SJCRH30 (cell line): ENCODE measurements at regions not wholly inside any gene's neighbourhood (a gene's known extent, or its start where the extent isn't known, plus 50 kb on each side); places are given as distances from the start of the nearest gene placed in this dataset.

Source experiments
- DNase-seq, 2 experiments: peaks; one replicate each; pipeline ENCODE4 v3.0.0-alpha.2; 2015 to 2020
- H3K27ac ChIP-seq: fragments of 250-450 bp; sonication (Bioruptor Pico); 2 replicates; pipeline ENCODE4 v1.5.1; 2020; ENCODE audit warnings: mild to moderate bottlenecking, moderate library complexity
- H3K27me3 ChIP-seq: fragments of 250-450 bp; sonication (Bioruptor Pico); 2 replicates; pipeline ENCODE4 v1.5.1; 2020; ENCODE audit warnings: mild to moderate bottlenecking, moderate library complexity
- H3K36me3 ChIP-seq: fragments of 250-450 bp; sonication (Bioruptor Pico); 2 replicates; pipeline ENCODE4 v1.5.1; 2020; ENCODE audit warnings: mild to moderate bottlenecking, moderate library complexity
- H3K4me1 ChIP-seq: fragments of 250-450 bp; sonication (Bioruptor Pico); 2 replicates; pipeline ENCODE4 v1.5.1; 2020; ENCODE audit warnings: mild to moderate bottlenecking, moderate library complexity
- H3K4me3 ChIP-seq: fragments of 250-450 bp; sonication (Bioruptor Pico); 2 replicates; pipeline ENCODE4 v1.5.1; 2020; ENCODE audit warnings: mild to moderate bottlenecking, moderate library complexity
- H3K9me3 ChIP-seq: fragments of 250-450 bp; sonication (Bioruptor Pico); replicated peaks from 2 replicates; pipeline ENCODE4 v1.5.1; 2020; ENCODE audit warnings: mild to moderate bottlenecking, moderate library complexity

DNA sequence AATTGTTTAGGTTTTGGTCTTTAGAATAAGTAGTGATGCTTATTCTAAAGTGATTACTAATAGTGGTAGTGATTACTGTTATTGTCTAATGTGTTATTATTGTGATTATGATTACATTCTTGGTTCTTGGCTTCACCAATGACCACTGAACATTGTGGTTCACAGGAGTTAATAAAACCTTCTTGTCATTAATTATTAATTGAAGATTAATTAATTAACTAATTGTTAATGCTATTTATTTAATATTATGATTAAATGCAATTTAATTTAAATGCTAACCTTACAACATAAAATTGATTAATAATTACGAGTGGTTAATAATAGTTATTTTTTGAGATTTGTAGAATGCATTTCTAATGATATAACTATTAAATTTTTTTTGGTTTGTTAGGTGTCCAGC lies 747.7 kb upstream of the POM121L12 start:
- Histone ChIP-seq H3K9me3 (no peaks in the 10 kb centered on the region), H3K27me3 (peaks cover 2% of the 10 kb centered on the region; the same call in 1 of the 2 replicates), H3K4me1 (no peaks in the 10 kb centered on the region), H3K27ac (no peak overlapping the region), H3K36me3 (no peaks in the 10 kb centered on the region), H3K4me3 (no peak overlapping the region)
- no peak for DNase-seq

DNA sequence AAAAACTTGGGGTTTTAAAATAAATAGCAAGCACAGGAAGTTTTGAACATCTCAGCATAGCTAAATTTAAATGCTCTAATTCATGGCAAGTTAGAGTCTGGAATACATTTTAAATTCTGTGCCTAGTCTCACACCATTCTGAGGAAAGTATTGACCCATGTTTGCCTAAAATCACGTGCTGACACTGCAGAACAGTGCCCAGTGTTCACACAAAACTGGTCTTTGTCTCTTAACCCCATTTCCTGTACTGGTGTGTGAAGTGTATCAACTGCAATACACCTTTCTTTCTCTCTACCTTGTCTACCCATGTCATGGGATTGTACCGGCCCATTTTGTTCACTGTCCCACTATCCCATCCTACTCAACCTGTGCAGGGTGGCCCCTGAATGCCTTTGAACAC lies 749.7 kb upstream of the POM121L12 start:
- H3K9me3 ChIP-seq = no peaks in the 10 kb centered on the region
- no peak overlapping the region for H3K27ac ChIP-seq
- no peaks in the 10 kb centered on the region for H3K36me3 ChIP-seq
- H3K4me3 ChIP-seq = no peak overlapping the region
- H3K27me3 ChIP-seq = no peaks in the 10 kb centered on the region
- no peak for DNase-seq
- H3K4me1 ChIP-seq = no peaks in the 10 kb centered on the region

DNA sequence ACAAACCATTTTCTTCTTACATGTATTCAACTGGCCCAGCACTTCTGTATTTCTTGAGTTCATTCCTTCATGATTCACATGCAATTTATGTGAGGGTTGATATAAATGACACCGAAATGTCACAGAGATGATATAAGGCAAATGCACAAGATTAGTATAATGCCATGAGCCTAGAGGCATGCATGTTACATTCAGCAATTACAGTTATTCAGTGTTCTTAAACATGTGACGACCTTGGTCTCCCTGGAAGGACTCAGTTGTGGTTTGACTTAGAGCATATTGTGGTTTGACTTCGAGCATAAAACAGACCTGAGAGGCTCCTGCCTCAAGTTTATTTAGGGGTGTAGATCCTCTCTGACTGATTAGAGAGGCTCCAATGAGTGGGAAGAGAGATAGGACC lies 752.1 kb upstream of the POM121L12 start:
- DNase-seq = no peak
- H3K4me3 ChIP-seq = no peak overlapping the region
- no peaks in the 10 kb centered on the region for H3K36me3 ChIP-seq
- no peak overlapping the region for H3K27ac ChIP-seq
- no peaks in the 10 kb centered on the region for H3K4me1 ChIP-seq
- H3K9me3 ChIP-seq = no peaks in the 10 kb centered on the region
- no peaks in the 10 kb centered on the region for H3K27me3 ChIP-seq

DNA sequence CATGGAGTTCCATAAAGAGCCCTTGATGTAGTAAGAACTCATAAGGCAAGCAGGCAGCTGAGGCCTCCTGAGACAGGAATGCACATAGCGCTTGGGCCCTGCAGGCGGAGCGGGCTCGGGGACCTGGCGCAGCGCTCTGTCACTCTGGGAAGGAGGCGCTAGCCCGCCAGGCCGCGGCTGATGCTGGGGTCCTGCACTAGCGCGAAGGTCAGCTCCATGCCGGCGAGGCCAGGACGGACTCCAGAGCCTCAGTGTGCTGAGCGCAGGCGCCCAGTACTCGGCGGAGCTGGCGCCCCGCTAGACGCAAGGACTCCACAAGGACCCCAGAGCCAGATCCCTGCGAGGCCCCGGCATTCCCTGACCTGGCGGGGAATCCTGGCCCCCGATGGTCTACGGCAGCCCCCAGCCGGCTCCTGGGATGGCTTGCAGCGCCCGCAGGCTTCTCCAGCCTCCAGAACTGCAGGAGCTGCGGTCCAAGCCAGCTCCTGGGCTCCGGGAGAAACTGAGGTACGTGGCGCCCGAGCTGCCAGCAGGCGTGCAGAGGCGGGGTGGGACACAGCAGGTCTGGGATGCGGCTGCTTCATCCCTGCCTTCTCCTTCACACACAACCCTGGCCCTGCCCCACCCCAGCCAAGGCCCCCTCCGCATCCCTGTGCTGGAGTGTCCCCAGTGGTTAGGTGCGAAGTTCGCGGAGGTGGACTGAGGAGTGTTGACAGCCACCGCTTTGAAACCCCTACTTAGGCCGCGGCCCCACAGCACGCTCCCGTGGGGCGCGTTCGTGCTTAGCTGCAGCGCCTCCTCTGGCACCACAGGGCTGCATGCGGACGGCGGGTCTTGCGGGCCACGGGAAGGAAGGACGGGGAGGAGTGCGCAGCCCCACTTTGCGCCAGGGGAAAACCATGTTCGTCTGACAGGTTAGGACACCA lies 761.5 kb upstream of the POM121L12 start:
- Histone ChIP-seq H3K36me3 (no peaks in the 10 kb centered on the region), H3K4me3 (no peak overlapping the region), H3K9me3 (no peaks in the 10 kb centered on the region), H3K27ac (no peak overlapping the region), H3K27me3 (peaks cover 6% of the 10 kb centered on the region), H3K4me1 (no peaks in the 10 kb centered on the region)
- DNase-seq = no peak

DNA sequence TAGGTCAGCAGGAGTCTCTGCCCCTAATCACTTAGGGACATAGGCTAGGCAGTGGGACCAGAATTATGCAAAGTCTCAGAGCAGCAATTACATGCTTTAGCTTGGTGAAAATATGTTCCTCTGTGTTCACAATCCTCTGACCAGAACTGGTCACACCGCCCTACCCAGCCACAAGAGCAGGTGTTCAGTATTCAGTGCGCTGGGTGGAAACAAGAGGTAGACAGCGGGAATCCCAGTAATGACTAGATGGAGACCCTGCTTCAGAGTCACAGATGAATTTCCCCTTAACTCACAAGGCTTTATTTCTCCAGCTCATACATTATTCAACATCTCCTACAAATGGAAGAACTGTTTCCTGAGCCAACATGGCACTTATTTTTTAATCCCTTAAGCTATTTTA lies 763.7 kb upstream of the POM121L12 start:
- H3K4me3 ChIP-seq = no peak overlapping the region
- H3K27ac ChIP-seq = no peak overlapping the region
- no peak for DNase-seq
- H3K36me3 ChIP-seq = no peaks in the 10 kb centered on the region
- no peaks in the 10 kb centered on the region for H3K4me1 ChIP-seq
- no peaks in the 10 kb centered on the region for H3K9me3 ChIP-seq
- H3K27me3 ChIP-seq = peaks cover 6% of the 10 kb centered on the region

DNA sequence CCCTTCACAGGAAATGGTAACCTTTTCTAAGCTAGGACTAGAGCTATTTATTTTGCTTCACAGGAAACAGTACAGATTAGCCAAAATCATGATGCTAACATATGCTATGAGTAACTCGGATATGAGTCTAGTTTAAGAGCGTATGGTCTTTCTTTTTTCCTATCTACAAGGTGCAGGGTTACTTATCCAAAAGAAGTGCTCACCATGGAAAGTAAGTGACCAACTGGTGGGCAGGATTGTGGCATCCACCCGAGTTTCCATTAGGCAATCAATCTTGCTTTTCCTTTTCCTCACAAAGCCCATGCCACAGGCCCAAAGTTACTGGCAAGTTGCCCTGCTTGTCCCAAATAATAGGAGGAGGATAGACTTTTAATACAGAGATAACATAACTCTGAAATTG lies 765.1 kb upstream of the POM121L12 start:
- H3K9me3 ChIP-seq = no peaks in the 10 kb centered on the region
- no peaks in the 10 kb centered on the region for H3K4me1 ChIP-seq
- no peaks in the 10 kb centered on the region for H3K36me3 ChIP-seq
- H3K27ac ChIP-seq = no peak overlapping the region
- H3K4me3 ChIP-seq = no peak overlapping the region
- no peak for DNase-seq
- peaks cover 6% of the 10 kb centered on the region for H3K27me3 ChIP-seq

DNA sequence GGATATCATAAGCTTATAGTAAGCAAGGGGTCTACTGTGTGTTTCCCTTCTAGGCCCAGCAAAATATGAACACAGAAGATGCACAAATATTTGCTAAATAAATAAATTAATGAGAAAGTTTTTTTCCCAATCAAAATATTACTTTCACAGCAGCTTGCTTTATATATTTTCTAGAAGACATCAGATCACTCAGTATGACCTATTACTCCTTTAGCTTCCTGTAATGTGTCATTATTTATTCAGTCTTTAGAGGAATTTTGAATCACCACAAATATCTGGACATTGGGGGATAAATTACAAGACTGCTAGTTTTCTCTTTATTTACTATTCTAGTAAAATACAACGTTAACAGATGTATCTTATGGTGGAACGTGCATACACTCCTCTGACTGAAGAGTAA lies 765.8 kb upstream of the POM121L12 start:
- H3K4me3 ChIP-seq = no peak overlapping the region
- no peak overlapping the region for H3K27ac ChIP-seq
- no peaks in the 10 kb centered on the region for H3K36me3 ChIP-seq
- H3K4me1 ChIP-seq = no peaks in the 10 kb centered on the region
- no peak for DNase-seq
- H3K9me3 ChIP-seq = no peaks in the 10 kb centered on the region
- H3K27me3 ChIP-seq = peaks cover 6% of the 10 kb centered on the region

DNA sequence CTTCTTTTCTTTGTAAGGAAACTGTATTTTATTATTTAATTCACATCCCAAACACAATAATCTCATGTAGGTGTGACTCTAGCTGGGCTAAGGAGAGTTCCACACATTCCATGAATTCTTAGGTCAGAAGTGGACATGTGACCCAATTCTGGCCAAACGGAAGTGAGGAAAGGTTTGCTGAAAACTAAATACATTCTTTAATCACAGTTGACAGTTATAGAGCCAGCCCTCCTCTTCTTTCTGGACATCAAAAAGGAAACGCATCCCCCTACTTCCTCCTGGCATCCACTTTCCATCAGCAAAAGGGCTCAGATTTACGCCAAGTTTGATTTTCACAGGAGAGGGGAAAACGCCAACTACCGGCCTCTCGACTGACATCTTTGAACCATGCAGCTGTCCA lies 774.4 kb upstream of the POM121L12 start:
- Histone ChIP-seq H3K27ac (no peak overlapping the region), H3K36me3 (no peaks in the 10 kb centered on the region), H3K9me3 (no peaks in the 10 kb centered on the region), H3K27me3 (no peaks in the 10 kb centered on the region), H3K4me1 (no peaks in the 10 kb centered on the region), H3K4me3 (no peak overlapping the region)
- no peak for DNase-seq

DNA sequence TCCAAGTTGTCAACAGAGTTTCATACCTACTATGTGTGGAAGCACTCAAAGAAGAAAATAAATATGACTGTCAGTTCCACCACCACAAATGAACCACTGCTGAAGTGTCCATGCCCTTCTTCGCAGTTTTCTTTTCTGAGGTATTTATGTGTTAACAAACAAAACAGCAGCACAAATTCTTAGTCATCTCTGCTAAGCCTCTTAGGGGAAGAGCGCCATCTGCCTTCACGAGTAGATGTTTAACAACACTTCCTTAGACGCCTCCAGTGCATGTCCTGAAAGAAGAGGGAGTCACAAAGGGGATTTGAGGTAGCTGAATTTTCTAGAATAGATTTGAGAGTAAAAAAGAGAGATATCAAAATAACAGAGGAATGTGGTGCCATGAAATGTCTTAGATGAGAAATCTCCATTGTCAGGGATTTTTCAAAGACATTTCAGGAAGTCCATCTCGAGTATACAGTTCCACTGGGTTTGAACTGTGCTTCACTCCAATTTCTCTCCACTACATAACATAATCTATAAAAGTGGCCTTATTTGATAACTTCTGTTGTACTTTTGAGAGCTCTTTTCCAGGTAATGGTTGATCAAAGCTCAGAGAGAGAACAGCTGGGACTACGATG lies 775.3 kb upstream of the POM121L12 start:
- Histone ChIP-seq H3K4me3 (no peak overlapping the region), H3K4me1 (no peaks in the 10 kb centered on the region), H3K27ac (no peak overlapping the region), H3K36me3 (no peaks in the 10 kb centered on the region), H3K27me3 (no peaks in the 10 kb centered on the region), H3K9me3 (no peaks in the 10 kb centered on the region)
- DNase-seq = peak in 1 of 2 experiments; percentile 18

DNA sequence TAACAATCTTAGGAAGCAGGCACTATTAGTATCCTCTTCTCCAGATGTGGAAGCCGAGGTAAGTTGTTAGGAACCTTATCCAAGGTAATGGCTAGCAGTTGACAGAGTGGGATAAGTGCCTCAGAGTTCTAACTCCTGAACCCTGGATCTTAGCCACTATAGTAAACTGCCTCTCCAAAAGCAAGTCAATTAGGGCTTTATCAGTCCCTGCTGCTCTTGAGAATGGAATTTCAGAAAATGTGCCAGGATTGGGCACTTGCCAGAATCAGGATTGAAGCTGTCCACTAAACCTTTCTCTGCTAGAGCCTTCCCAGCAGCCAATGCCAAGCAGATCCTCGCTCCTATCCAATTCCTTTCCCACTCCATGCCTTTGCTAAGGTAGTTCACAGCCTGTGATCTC lies 777.5 kb upstream of the POM121L12 start:
- no peaks in the 10 kb centered on the region for H3K9me3 ChIP-seq
- no peaks in the 10 kb centered on the region for H3K4me1 ChIP-seq
- no peaks in the 10 kb centered on the region for H3K36me3 ChIP-seq
- no peak overlapping the region for H3K4me3 ChIP-seq
- H3K27ac ChIP-seq = no peak overlapping the region
- DNase-seq = no peak
- no peaks in the 10 kb centered on the region for H3K27me3 ChIP-seq

DNA sequence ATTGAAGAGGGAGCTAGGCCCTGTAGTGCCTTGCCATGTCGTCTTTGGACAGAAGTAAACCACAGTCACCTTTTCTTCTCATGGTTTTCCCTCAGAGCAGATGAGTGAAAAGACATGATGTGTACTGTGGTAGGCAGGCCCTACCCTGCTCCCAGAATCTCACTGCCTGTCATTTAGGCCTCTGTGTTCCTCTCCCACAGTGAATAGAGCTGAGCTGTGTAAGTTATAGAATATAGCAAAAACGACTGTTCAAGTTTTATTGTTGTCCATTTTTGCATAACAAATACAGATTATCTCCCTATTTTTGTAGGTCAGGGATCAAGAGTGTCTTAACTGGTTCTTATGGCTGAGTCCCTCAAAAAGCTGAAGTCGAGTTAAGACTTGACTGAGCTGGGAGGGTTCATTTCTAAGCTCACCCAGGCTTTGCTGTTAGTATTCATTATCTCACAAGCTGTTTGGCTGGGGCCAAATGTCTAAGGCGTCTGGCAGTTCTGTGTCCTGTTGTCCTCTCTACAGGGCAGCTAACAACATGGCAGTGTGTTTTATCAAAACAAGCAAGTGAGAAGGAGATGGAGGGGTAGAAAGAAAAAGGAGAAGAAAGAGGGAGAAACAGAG lies 780.9 kb upstream of the POM121L12 start:
- H3K27ac ChIP-seq = no peak overlapping the region
- H3K4me1 ChIP-seq = no peaks in the 10 kb centered on the region
- no peak overlapping the region for H3K4me3 ChIP-seq
- H3K27me3 ChIP-seq = no peaks in the 10 kb centered on the region
- no peaks in the 10 kb centered on the region for H3K9me3 ChIP-seq
- no peak for DNase-seq
- no peaks in the 10 kb centered on the region for H3K36me3 ChIP-seq

DNA sequence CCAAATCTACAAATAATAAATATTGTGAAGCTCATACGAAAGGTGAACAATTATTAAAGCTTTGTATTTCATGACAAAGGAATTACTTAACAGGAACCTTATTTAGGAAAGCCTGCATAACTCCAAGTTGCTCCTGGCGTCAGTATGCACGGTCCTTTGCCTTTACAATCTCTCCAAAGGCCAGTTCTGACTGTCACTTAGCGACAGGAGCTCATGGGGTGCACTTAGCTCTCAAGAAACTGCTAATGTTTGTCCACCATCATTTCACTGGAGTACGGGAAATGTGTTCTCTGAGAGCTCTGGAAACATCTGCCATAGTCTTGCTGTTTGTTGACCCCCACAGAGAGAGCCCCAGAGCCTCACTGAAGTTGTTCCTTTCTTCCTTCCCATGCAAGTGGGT lies 781.5 kb upstream of the POM121L12 start:
- H3K27ac ChIP-seq = no peak overlapping the region
- no peaks in the 10 kb centered on the region for H3K36me3 ChIP-seq
- H3K4me3 ChIP-seq = no peak overlapping the region
- H3K9me3 ChIP-seq = no peaks in the 10 kb centered on the region
- no peak for DNase-seq
- no peaks in the 10 kb centered on the region for H3K27me3 ChIP-seq
- H3K4me1 ChIP-seq = no peaks in the 10 kb centered on the region

DNA sequence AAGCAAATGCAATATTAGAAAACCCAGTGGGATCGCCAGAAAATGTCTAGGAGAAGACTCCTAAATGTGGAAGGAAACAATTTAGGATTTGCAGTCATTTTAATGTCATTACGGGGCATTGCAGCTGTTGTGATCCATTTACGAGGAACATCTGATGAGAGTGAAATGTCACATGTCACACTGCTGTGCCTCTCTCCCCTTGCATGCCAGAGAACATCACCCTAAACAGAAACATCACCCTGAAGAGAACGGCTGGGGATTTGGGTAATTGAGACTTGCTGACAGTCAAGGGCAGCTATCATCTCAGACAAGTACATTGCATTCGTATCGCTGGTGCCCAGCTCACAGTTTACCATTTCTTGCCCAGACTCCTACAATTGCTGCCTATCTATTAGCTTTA lies 785.7 kb upstream of the POM121L12 start:
- H3K9me3 ChIP-seq = no peaks in the 10 kb centered on the region
- no peaks in the 10 kb centered on the region for H3K36me3 ChIP-seq
- no peaks in the 10 kb centered on the region for H3K27me3 ChIP-seq
- DNase-seq = no peak
- no peaks in the 10 kb centered on the region for H3K4me1 ChIP-seq
- H3K4me3 ChIP-seq = no peak overlapping the region
- no peak overlapping the region for H3K27ac ChIP-seq

DNA sequence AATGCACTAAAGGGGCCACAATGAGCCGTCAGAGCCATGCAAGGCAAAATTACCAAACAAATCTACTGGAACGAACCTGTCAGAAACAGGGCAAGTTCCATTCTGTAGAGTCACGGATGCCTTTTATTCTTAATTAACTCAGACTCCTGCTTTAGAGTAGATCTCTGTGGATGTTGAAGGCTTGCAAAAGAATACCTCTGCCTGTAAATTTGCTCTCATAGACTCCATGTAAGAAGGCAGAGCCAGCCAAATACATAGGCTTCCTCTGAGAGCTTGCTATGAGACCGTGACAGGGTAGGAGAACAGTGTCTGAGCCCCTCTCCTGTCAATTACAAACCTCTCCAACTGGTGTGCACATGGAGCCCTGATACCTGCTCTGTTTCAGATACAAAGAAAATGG lies 787.9 kb upstream of the POM121L12 start:
- Histone ChIP-seq H3K9me3 (no peaks in the 10 kb centered on the region), H3K27ac (no peak overlapping the region), H3K4me3 (no peak overlapping the region), H3K36me3 (no peaks in the 10 kb centered on the region), H3K4me1 (no peaks in the 10 kb centered on the region), H3K27me3 (no peaks in the 10 kb centered on the region)
- DNase-seq = no peak

DNA sequence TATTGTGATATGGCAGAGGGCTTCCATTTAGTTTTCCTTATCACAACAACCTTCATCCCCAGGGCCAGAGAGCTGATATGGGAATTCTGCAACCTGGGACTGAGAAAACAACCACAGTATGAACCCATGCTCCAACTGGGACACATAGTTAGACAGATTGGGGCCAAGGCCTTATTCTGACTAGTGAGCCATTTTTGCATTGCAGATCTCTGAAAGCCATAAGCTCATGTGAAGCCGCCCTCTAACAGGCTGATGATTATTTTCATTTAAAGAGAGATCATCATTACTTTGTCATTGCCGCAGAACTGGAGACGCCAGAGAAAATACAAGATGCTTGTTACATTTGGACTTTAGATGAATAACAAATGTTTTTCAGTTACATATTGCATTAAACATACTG lies 791.7 kb upstream of the POM121L12 start:
- H3K4me1 ChIP-seq = no peaks in the 10 kb centered on the region
- no peaks in the 10 kb centered on the region for H3K9me3 ChIP-seq
- no peak overlapping the region for H3K4me3 ChIP-seq
- no peak for DNase-seq
- no peak overlapping the region for H3K27ac ChIP-seq
- no peaks in the 10 kb centered on the region; the same call in 1 of the 2 replicates for H3K27me3 ChIP-seq
- H3K36me3 ChIP-seq = no peaks in the 10 kb centered on the region
